HG03558 (cell line): ENCODE measurements at regions not wholly inside any gene's neighbourhood (a gene's known extent, or its start where the extent isn't known, plus 50 kb on each side); places are given as distances from the start of the nearest gene placed in this dataset.
"Not testable (repeated sequence)": the region's sequence is repeated elsewhere in the genome, so short reads cannot be mapped to it uniquely, and the experiment has no call there.

Source experiments
- ATAC-seq: cut with Tn5 transposase; IDR thresholded peaks from one replicate; pipeline ENCODE4 v1.9.1; 2021; ENCODE audit warnings: moderate number of reproducible peaks; ENCODE audit not compliant: unreplicated experiment; ENCODE audit errors: extremely low read depth

- no peak for ATAC-seq
Measured at GRCh38 chr6:140434761-140435160, 1060.3 kb upstream of the CITED2 start.

GRCh38 chr6:140433072-140433471 is 1058.6 kb upstream of the CITED2 start:
- ATAC-seq, result no peak

GRCh38 chr6:140427842-140428241 is 1053.4 kb upstream of the CITED2 start:
- ATAC-seq, result no peak

GRCh38 chr6:140414966-140415620 is 1040.6 kb upstream of the CITED2 start:
- no peak for ATAC-seq

GRCh38 chr6:140403020-140403419 is 1028.6 kb upstream of the CITED2 start:
- ATAC-seq, result no peak

GRCh38 chr6:140401761-140402160 is 1027.3 kb upstream of the CITED2 start:
- ATAC-seq, result no peak

- no peak for ATAC-seq
Measured at GRCh38 chr6:140398076-140398475, 1023.6 kb upstream of the CITED2 start.

GRCh38 chr6:140397106-140397505 is 1022.7 kb upstream of the CITED2 start:
- ATAC-seq, result no peak

GRCh38 chr6:140393665-140394540 is 1019.5 kb upstream of the CITED2 start:
- ATAC-seq, result no peak

- ATAC-seq, result no peak
Measured at GRCh38 chr6:140388815-140389214, 1014.4 kb upstream of the CITED2 start.

GRCh38 chr6:140388192-140388802 is 1013.8 kb upstream of the CITED2 start:
- ATAC-seq, result no peak

- no peak for ATAC-seq
Measured at GRCh38 chr6:140385679-140386078, 1011.2 kb upstream of the CITED2 start.

- ATAC-seq, result no peak
Measured at GRCh38 chr6:140382355-140382754, 1007.9 kb upstream of the CITED2 start.

- ATAC-seq, result no peak
Measured at GRCh38 chr6:140380427-140381218, 1006.2 kb upstream of the CITED2 start.

- ATAC-seq, result no peak
Measured at GRCh38 chr6:140379919-140380318, 1005.5 kb upstream of the CITED2 start.

- ATAC-seq, result no peak
Measured at GRCh38 chr6:140376209-140376608, 1001.8 kb upstream of the CITED2 start.

- not testable (repeated sequence) for ATAC-seq
Measured at GRCh38 chr6:140373728-140374127, 999.3 kb upstream of the CITED2 start.

- ATAC-seq, result no peak
Measured at GRCh38 chr6:140372064-140372463, 997.6 kb upstream of the CITED2 start.

- ATAC-seq, result no peak
Measured at GRCh38 chr6:140370976-140371870, 996.8 kb upstream of the CITED2 start.
